ENCODE measurements at regions not wholly inside any gene's neighbourhood (a gene's known extent, or its start where the extent isn't known, plus 50 kb on each side); places are given as distances from the start of the nearest gene placed in this dataset.
"Not testable (repeated sequence)": the region's sequence is repeated elsewhere in the genome, so short reads cannot be mapped to it uniquely, and the experiment has no call there.

- DNase-seq: no peak
Observed at GRCh38 chr6:10177704-10178103, 237.2 kb downstream of the TFAP2A start.

- DNase-seq: no peak
Observed at GRCh38 chr6:10175362-10175761, 239.5 kb downstream of the TFAP2A start.

- DNase-seq: no peak
Observed at GRCh38 chr6:10174761-10175160, 240.1 kb downstream of the TFAP2A start.

- DNase-seq: no peak
Observed at GRCh38 chr6:10174056-10174455, 240.8 kb downstream of the TFAP2A start.

DNA sequence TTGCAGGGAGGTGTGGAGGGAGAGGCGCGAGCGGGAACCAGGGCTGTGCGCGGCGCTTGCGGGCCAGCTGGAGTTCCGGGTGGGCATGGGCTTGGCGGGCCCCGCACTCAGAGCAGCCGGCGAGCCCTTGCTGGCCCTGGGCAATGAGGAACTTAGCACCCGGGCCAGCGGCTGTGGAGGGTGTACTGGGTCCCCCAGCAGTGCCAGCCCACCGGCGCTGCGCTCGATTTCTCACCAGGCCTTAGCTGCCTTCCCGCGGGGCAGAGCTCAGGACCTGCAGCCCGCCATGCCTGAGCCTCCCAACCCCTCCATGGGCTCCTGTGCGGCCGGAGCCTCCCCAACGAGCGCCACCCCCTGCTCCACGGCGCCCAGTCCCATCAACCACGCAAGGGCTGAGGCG is 243.2 kb downstream of the TFAP2A start:
- not testable (repeated sequence) for DNase-seq

DNA sequence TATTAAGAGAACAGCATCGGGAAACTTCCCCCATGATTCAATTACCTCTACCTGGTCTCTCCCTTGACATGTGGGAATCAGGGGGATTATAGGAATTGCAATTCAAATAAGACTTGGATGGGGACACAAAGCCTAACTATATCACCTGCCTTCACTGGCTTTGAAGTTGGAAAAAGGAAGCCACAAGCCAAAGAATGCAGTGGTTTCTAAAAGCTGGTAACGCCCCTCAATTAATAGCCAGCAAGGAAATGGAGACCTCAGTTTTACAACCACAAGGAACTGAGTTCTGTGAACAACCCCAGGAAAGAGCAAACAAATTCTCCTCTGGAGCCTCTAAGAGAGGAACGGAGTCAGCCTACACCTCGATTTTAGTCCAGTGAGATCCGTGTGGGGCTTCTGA is 244.1 kb downstream of the TFAP2A start:
- DNase-seq: no peak

DNA sequence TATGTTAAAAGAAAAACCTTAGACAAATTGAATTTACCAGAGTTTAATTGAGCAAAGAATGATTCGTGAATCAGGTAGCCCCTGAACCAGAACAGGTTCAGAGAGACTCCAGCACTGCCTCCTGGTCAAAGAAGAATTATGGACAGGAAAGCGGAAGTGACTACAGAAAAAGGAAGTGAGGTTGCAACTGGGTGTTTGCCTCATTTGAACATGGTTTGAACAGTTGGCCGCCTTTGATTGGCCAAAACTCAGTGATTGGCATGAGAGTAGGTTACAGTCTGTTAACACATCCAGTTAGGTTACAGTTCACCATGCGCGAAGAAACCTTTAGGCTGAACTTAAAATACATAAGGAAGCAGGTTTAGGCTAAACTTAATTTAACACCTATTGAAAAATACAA is 248.8 kb downstream of the TFAP2A start:
- DNase-seq: no peak

DNA sequence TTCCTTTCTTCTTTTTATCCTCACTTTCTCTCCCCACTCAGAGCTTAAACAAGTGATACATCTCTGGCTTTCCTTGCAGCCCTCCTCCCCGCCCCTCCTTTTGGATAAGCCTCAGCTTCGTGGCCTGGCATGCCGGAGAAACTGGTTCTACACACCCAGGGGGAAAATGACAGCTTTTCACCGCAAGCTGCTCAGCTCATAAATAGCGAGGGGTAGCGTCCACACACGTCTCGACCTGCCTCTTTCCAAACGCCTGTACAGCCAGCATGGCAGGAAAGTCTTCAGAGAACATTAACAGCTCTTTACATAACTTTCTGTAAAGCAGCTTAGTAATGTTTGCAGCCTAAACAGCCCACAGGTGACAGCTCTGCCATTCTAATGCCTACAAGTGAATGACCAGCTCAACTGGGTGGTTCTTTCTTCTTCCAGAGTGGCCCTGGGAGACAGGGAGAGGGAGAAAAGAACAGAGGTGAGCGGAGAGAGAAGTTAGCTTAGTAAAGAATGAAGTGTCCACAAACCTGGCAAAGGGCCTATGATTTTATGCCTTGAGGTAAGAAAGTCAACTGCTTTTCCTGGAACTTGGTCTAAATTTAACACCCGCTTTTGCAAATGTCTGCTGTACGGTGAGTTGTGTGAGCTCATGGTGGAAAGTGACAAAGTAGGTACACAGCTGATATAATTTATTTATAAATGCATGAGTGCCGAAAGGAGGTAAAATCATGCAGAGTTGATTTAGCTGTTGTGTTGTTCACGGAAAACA is 251.5 kb downstream of the TFAP2A start:
- no peak for DNase-seq

DNA sequence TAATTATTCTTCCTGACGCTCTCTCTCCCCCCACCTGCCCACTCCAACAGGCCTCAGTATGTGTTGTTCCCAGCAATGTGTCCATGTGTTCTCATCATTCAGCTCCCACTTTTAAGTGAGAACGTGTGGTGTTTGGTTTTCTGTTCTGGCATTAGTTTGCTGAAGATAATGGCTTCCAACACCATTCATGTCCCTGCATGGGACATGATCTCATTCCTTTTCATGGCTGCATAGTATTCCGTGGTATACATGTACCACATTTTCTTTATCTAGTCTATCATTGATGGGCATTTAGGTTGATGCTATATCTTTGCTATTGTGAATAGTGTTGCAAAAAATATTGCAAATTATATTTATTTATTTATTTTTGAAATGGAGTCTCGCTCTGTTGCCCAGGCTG is 258.0 kb downstream of the TFAP2A start:
- DNase-seq: no peak

DNA sequence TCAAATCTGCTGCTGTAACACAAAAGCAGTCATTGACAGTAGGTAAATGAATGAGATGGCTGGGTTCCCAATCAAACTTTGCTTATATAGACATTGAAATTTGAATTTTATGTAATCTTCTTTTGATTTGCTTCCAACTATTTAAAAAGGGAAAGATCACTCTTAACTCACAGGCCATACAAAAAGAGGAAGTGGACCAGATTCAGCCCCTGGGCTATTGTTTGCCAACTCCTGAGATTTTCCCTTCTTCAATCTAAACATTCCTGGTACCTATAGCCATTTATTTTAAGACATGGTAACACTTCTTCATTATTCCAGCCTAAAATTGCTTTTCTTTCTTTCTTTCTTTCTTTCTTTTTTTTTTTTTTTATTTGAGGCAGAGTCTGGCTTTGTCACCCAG is 260.6 kb downstream of the TFAP2A start:
- no peak for DNase-seq

DNA sequence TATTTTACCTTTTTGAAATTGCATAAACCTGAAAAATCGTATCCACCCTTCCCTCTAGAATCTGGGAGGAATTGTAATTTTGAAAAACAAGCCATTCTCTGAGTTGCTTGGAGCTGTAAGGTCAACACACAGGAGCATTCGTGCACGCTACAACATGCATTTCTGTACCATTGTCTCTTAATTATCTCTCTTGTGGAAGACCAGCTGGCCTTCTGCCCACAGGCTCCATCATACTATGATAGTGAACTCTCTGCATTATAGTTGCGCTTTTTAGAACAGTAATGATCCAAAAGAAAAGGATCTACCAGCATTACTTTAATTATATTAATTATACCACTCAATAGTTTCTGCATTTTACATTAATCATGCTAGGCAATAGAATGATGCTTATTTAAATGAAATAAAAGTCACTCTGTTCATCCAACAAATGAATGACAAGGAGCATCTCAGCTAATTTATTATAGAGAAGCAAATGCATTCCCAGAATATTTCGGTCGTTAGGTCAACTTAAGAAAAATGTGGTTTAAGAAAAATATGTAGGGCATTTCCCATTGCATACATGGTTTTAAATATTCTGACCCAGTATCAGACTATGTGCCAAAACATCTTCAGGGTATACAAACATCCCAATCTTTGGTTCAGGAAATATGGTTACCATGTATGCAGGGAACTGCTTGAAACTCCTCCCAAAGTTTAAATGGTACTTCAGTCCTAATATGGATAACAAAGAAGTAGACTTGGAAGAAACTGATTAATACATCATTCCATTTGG is 263.5 kb downstream of the TFAP2A start:
- DNase-seq: peak; percentile 59

- DNase-seq: no peak
Observed at GRCh38 chr6:10149603-10150002, 265.3 kb downstream of the TFAP2A start.

DNA sequence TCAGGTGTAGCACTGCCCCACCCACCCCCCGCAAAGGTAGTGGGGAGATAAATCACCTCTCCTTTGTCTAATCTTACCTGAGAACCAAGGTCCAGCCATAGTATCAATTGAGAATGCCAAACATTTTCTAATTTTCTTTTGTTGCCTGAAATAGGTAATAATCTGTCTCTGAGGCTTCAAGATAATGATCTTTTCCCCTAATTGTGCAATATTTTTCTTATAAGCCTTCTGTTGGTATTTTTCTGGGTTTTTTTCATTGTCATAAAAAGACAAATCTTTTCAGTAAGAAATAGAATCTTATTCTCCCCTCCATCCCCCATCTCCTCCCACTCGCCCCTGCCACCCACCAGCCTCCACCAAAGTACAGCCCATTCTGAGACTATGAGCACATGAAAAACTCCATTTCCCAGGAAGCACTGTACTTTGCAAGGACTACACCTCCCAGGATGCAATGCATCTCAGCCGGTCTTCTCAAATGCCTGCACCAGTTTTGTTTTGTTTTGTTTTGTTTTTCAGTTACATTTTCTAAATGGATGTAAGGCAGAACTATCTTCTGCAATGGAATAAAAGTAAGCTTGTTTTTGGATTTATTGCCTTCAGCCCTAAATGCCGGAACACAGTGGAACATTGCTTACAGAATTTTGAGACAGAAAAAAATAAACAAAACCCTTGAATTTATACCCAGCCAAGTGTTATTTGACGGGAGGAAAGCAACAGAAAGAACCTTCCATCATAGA is 268.0 kb downstream of the TFAP2A start:
- DNase-seq: peak; percentile 7

- DNase-seq: no peak
Observed at GRCh38 chr6:10144772-10145171, 270.1 kb downstream of the TFAP2A start.

GRCh38 chr6:10141746-10142443 is 273.0 kb downstream of the TFAP2A start:
- DNase-seq: no peak

GRCh38 chr6:10140824-10141223 is 274.1 kb downstream of the TFAP2A start:
- no peak for DNase-seq

GRCh38 chr6:10140136-10140535 is 274.7 kb downstream of the TFAP2A start:
- DNase-seq: no peak

- no peak for DNase-seq
Observed at GRCh38 chr6:10138917-10139316, 276.0 kb downstream of the TFAP2A start.

DNA sequence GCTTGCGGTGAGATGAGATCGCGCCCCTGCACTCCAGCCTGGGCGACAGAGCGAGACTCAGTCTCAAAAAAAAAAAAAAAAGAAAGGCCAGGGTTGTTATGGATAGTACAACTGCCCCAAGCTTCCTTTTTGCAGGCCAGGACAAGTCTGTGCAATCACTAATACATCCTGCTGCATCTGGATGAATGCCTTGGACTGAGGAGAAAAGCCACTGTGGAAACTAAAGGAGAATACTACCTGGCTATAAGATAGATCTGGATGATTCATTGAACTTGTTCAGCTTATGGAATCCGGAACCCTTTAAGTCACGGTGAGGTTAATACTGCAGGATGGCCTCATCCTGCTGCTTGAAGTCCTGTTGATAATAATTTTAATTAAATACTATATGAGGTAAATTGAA is 278.2 kb downstream of the TFAP2A start:
- no peak for DNase-seq

GRCh38 chr6:10134185-10134584 is 280.7 kb downstream of the TFAP2A start:
- not testable (repeated sequence) for DNase-seq

GRCh38 chr6:10128721-10129120 is 286.2 kb downstream of the TFAP2A start:
- DNase-seq: no peak

- DNase-seq: no peak
Observed at GRCh38 chr6:10122164-10122563, 292.7 kb downstream of the TFAP2A start.

Data from fibroblast of skin of scalp (primary cell).